Gastrocnemius medialis (tissue), 4 donors: ENCODE measurements at regions not wholly inside any gene's neighbourhood (a gene's known extent, or its start where the extent isn't known, plus 50 kb on each side); places are given as distances from the start of the nearest gene placed in this dataset.

ENCODE experiments used
- ATAC-seq, 2 donors: fragments of 150-250 bp; one replicate each; pipeline ENCODE4 v1.9.1; 2016
- DNase-seq, 2 donors: peaks; one replicate each; pipeline ENCODE4 v3.0.0-alpha.2; 2019
- H3K27ac ChIP-seq, 4 donors: fragments of 200-600 bp; sonication (generic); 1 replicate in 1 of 4; 2 replicates in 3 of 4; pipeline ENCODE4 v1.5.1; 2016 to 2018; ENCODE audit warnings: mild to moderate bottlenecking in 2 of 4, moderate library complexity in 1 of 4
- H3K27me3 ChIP-seq, 3 donors: fragments of 200-600 bp; sonication (generic) in 2 of 3; 1 replicate in 1 of 3; 2 replicates in 2 of 3; pipeline versions ENCODE4 v1.5.1 to v1.6.0; 2016 to 2019; ENCODE audit warnings: mild to moderate bottlenecking in 1 of 3, moderate library complexity in 1 of 3
- H3K36me3 ChIP-seq, 2 donors: fragments of 200-600 bp; sonication (generic) in 1 of 2; one replicate each; pipeline ENCODE4 v1.5.1; 2017 to 2018
- H3K4me1 ChIP-seq, 2 donors: fragments of 200-600 bp; sonication (generic) in 1 of 2; one replicate each; pipeline ENCODE4 v1.5.1; 2016 to 2017; ENCODE audit warnings: mild to moderate bottlenecking in 2 of 2
- H3K4me3 ChIP-seq, 4 donors: fragments of 200-600 bp; sonication (generic) in 3 of 4; 1 replicate in 1 of 4; 2 replicates in 3 of 4; pipeline ENCODE4 v1.5.1; 2016 to 2019; ENCODE audit warnings: mild to moderate bottlenecking in 2 of 4
- H3K9me3 ChIP-seq, 3 donors: fragments of 200-600 bp; sonication (generic) in 2 of 3; 1 replicate in 1 of 3; 2 replicates in 2 of 3; pipeline ENCODE4 v1.5.1; 2016 to 2019
- CTCF ChIP-seq, 5 experiments: fragments of 450-650 bp in 3 of 5; fragments of 200-600 bp in 2 of 5; sonication (generic) in 2 of 5; IDR thresholded peaks in 4 of 5; conservative IDR thresholded peaks in 1 of 5; 1 replicate in 4 of 5; 2 replicates in 1 of 5; pipeline ENCODE4 v1.5.1; 2016 to 2019; ENCODE audit warnings: antibody characterized with exemption in 5 of 5, mild to moderate bottlenecking in 3 of 5, moderate library complexity in 3 of 5
- POLR2A ChIP-seq, 2 donors: fragments of 450-650 bp; IDR thresholded peaks; one replicate each; pipeline ENCODE4 v1.6.1; 2017; ENCODE audit warnings: antibody characterized with exemption in 2 of 2, mild to moderate bottlenecking in 2 of 2, moderate library complexity in 2 of 2
- in situ Hi-C, 4 donors: fragments of 200-750 bp; cut with MboI; loops; one replicate each; pipeline versions ENCODE4 v1.15.0 to v1.8.0; 2017; ENCODE audit warnings: low sequenced_read_pairs in 4 of 4
- intact Hi-C: fragments of 100-400 bp; cut with DNase I; formaldehyde crosslinking; loops from one replicate; pipeline ENCODE4 v1.15.1; 2023; ENCODE audit warnings: low total_unique reads

- intact Hi-C loops = no loop called here
- no peak for DNase-seq
- in situ Hi-C loops = no loop called here
- Histone ChIP-seq H3K27me3 (no peaks in the 10 kb centered on the region), H3K9me3 (no peaks in the 10 kb centered on the region), H3K27ac (no peak overlapping the region), H3K4me3 (no peak overlapping the region), H3K36me3 (no peaks in the 10 kb centered on the region), H3K4me1 (no peaks in the 10 kb centered on the region)
- TF ChIP-seq POLR2A (IDR thresholded peaks at IDR 0.05) (no peak), CTCF (IDR thresholded peaks at IDR 0.05 in 4 of 5, conservative IDR thresholded peaks at IDR 0.05 in 1 of 5) (no peak)
- no peak for ATAC-seq
Measured at GRCh38 chr13:82147526-82147925, 1734.7 kb downstream of the SLITRK1 start.

GRCh38 chr13:82136880-82137279, 1745.4 kb downstream of the SLITRK1 start:
- in situ Hi-C loops (no loop called here), intact Hi-C loops (no loop called here)
- Histone ChIP-seq H3K9me3 (no peaks in the 10 kb centered on the region), H3K27ac (no peak overlapping the region), H3K4me1 (no peaks in the 10 kb centered on the region), H3K27me3 (no peaks in the 10 kb centered on the region), H3K4me3 (no peak overlapping the region), H3K36me3 (no peaks in the 10 kb centered on the region)
- ATAC-seq (no peak), DNase-seq (no peak)
- TF ChIP-seq POLR2A (IDR thresholded peaks at IDR 0.05) = no peak
- no peak for TF ChIP-seq CTCF (IDR thresholded peaks at IDR 0.05 in 4 of 5, conservative IDR thresholded peaks at IDR 0.05 in 1 of 5)

GRCh38 chr13:82129281-82129680, 1753.0 kb downstream of the SLITRK1 start:
- ATAC-seq (no peak), DNase-seq (no peak)
- no peaks in the 10 kb centered on the region for H3K4me1 ChIP-seq
- no peak overlapping the region for H3K27ac ChIP-seq
- intact Hi-C loops = no loop called here
- no peaks in the 10 kb centered on the region for H3K9me3 ChIP-seq
- TF ChIP-seq POLR2A (IDR thresholded peaks at IDR 0.05) = no peak
- TF ChIP-seq CTCF (IDR thresholded peaks at IDR 0.05 in 4 of 5, conservative IDR thresholded peaks at IDR 0.05 in 1 of 5) = no peak
- in situ Hi-C loops = no loop called here
- H3K36me3 ChIP-seq = no peaks in the 10 kb centered on the region
- H3K4me3 ChIP-seq = no peak overlapping the region
- no peaks in the 10 kb centered on the region for H3K27me3 ChIP-seq

GRCh38 chr13:82118589-82118988, 1763.7 kb downstream of the SLITRK1 start:
- no peaks in the 10 kb centered on the region for H3K27me3 ChIP-seq
- TF ChIP-seq CTCF (IDR thresholded peaks at IDR 0.05 in 4 of 5, conservative IDR thresholded peaks at IDR 0.05 in 1 of 5) = no peak
- TF ChIP-seq POLR2A (IDR thresholded peaks at IDR 0.05) = no peak
- no peak overlapping the region for H3K27ac ChIP-seq
- no peaks in the 10 kb centered on the region for H3K36me3 ChIP-seq
- DNase-seq (no peak), ATAC-seq (no peak)
- in situ Hi-C loops = no loop called here
- no peak overlapping the region for H3K4me3 ChIP-seq
- intact Hi-C loops = no loop called here
- H3K4me1 ChIP-seq = no peaks in the 10 kb centered on the region
- H3K9me3 ChIP-seq = no peaks in the 10 kb centered on the region

- in situ Hi-C loops = no loop called here
- no peak overlapping the region for H3K27ac ChIP-seq
- intact Hi-C loops = no loop called here
- no peak overlapping the region for H3K4me3 ChIP-seq
- H3K27me3 ChIP-seq = no peaks in the 10 kb centered on the region
- DNase-seq (no peak), ATAC-seq (no peak)
- no peaks in the 10 kb centered on the region for H3K9me3 ChIP-seq
- H3K36me3 ChIP-seq = no peaks in the 10 kb centered on the region
- H3K4me1 ChIP-seq = no peaks in the 10 kb centered on the region
- TF ChIP-seq CTCF (IDR thresholded peaks at IDR 0.05 in 4 of 5, conservative IDR thresholded peaks at IDR 0.05 in 1 of 5) = no peak
- TF ChIP-seq POLR2A (IDR thresholded peaks at IDR 0.05) = no peak
Measured at GRCh38 chr13:82116422-82116989, 1765.8 kb downstream of the SLITRK1 start.
